Urinary bladder (tissue), 3 donors: ENCODE measurements at regions not wholly inside any gene's neighbourhood (a gene's known extent, or its start where the extent isn't known, plus 50 kb on each side); places are given as distances from the start of the nearest gene placed in this dataset.

Source experiments
- DNase-seq: peaks from one replicate; pipeline ENCODE4 v3.0.0-alpha.2; 2015; ENCODE audit errors: extremely low spot score
- H3K27ac ChIP-seq: one replicate; pipeline ENCODE4 v1.5.1; 2013; ENCODE audit warnings: low read depth, mild to moderate bottlenecking, moderate library complexity
- H3K36me3 ChIP-seq: one replicate; pipeline ENCODE4 v1.6.1; 2013; ENCODE audit warnings: mild to moderate bottlenecking, moderate library complexity; ENCODE audit not compliant: insufficient read depth
- H3K4me1 ChIP-seq: one replicate; pipeline ENCODE4 v1.6.1; 2013; ENCODE audit warnings: mild to moderate bottlenecking, moderate library complexity; ENCODE audit not compliant: insufficient read depth
- H3K4me3 ChIP-seq: one replicate; pipeline ENCODE4 v1.5.1; 2013; ENCODE audit warnings: low read depth, low read length
- WGBS: extraction: QIAGEN DNeasy Blood & Tissue Kit; methylation state at CpG from one replicate; pipeline ENCODE4 v1.1.7; 2013; 5-methylcytosine and 5-hydroxymethylcytosine counted together
- donor health status: healthy with polysubstance abuse.
- donor health status: healthy.

- Histone ChIP-seq H3K4me1 (no peaks in the 10 kb centered on the region), H3K27ac (no peak overlapping the region), H3K4me3 (no peak overlapping the region), H3K36me3 (no peaks in the 10 kb centered on the region)
- DNase-seq: no peak
- 32% methylated on average over 12 of the region's 12 CpGs for WGBS
These were observed 213.1 kb upstream of the BOD1L1 start for GRCh38 chr4:13840502-13841190.

DNA sequence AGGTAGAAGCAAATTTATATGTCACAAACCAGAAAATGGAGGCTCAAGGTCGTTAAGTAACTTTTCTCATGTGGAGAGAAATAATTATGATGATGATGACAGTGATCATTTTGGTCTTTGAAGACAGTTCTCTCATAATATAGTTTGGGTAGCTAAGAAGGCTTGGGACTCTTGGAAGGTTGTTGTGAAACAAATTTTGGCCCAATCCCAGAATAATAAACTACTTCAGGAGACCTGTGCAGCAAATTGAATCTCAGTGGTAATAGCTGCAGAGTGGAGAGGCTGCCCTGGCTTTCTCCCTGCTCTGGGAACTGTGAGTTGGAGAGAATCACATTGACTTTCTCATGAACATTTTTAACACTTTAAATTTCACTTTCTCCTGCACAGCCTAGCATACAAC, 217.2 kb upstream of the BOD1L1 start:
- H3K4me1 ChIP-seq: no peaks in the 10 kb centered on the region
- no peak for DNase-seq
- 42% methylated on average over 1 of the region's 1 CpG for WGBS
- H3K36me3 ChIP-seq: no peaks in the 10 kb centered on the region
- H3K4me3 ChIP-seq: no peak overlapping the region
- H3K27ac ChIP-seq: no peak overlapping the region

GRCh38 chr4:13849778-13850177, 222.3 kb upstream of the BOD1L1 start:
- Histone ChIP-seq H3K4me3 (no peak overlapping the region), H3K36me3 (no peaks in the 10 kb centered on the region), H3K27ac (no peak overlapping the region), H3K4me1 (no peaks in the 10 kb centered on the region)
- WGBS: 50% methylated on average over 2 of the region's 2 CpGs
- no peak for DNase-seq

GRCh38 chr4:13851085-13851940, 223.8 kb upstream of the BOD1L1 start:
- H3K27ac ChIP-seq: no peak overlapping the region
- no peaks in the 10 kb centered on the region for H3K36me3 ChIP-seq
- no peaks in the 10 kb centered on the region for H3K4me1 ChIP-seq
- WGBS: 88% methylated on average over 12 of the region's 12 CpGs
- no peak for DNase-seq
- no peak overlapping the region for H3K4me3 ChIP-seq

- WGBS: 98% methylated on average over 1 of the region's 1 CpG
- DNase-seq: no peak
- Histone ChIP-seq H3K27ac (no peak overlapping the region), H3K4me3 (no peak overlapping the region), H3K4me1 (no peaks in the 10 kb centered on the region), H3K36me3 (no peaks in the 10 kb centered on the region)
These were observed 224.9 kb upstream of the BOD1L1 start for GRCh38 chr4:13852411-13852810.

DNA sequence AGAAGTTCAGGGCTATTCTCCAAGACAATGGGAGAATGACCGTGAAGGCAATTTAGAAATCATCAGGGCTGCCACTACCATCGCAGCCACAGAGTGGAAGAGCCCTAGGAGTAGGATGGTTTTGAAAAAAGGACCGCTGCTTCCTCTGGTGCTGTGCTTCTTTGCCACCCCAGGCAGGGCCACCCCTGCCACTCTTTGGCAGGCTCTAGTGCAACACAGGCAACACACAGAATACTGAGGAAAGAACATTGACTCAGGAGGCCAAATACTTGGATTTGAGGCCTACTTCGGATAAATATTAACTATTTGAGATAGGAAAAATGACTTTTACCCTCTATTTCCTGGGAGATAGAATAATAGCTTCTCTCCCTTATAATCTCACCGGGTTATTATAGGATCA, 228.9 kb upstream of the BOD1L1 start:
- H3K4me1 ChIP-seq: no peaks in the 10 kb centered on the region
- 88% methylated on average over 5 of the region's 5 CpGs for WGBS
- no peak overlapping the region for H3K27ac ChIP-seq
- no peak for DNase-seq
- no peak overlapping the region for H3K4me3 ChIP-seq
- no peaks in the 10 kb centered on the region for H3K36me3 ChIP-seq

DNA sequence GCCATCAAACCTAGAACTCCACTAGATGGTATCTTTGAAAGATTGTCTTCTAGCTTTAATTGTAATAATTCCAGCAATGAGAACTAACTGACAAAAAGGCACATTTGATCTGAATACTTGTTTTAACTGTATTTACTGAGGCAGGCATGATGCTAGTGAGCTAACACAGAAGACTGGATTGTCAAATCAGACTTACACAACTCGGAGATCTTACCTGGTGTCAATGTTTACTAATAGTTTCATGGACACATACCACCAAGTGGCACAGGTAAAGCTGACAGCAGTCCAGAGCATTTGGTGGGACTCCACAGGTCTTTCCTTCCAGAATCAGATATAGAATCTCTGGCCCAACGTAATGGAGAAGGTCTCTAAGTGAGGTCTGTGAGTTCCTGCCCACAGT, 229.9 kb upstream of the BOD1L1 start:
- 69% methylated on average over 2 of the region's 2 CpGs for WGBS
- no peak overlapping the region for H3K27ac ChIP-seq
- no peak for DNase-seq
- H3K4me3 ChIP-seq: no peak overlapping the region
- no peaks in the 10 kb centered on the region for H3K36me3 ChIP-seq
- H3K4me1 ChIP-seq: no peaks in the 10 kb centered on the region

DNA sequence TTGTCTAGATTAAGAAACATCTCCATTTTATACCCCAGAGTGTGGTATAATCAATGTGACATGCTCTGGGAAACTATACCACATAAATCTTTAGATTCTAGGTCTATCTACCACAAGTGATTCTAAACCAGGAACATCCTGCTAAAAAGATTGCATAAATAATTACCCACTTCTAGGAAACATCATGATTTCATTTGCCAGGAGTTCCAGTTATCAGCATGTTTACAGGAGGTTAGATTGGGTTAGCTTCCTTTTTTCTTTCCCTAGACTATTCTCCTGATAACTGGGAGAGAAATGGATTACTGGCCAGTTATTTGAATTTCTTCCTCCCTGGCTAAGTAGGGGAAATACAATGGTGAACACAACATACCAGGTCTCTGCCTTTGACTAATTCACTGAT, 230.3 kb upstream of the BOD1L1 start:
- Histone ChIP-seq H3K4me1 (no peaks in the 10 kb centered on the region), H3K36me3 (no peaks in the 10 kb centered on the region), H3K27ac (no peak overlapping the region), H3K4me3 (no peak overlapping the region)
- no peak for DNase-seq

- DNase-seq: no peak
- Histone ChIP-seq H3K36me3 (no peaks in the 10 kb centered on the region), H3K4me3 (no peak overlapping the region), H3K27ac (no peak overlapping the region), H3K4me1 (no peaks in the 10 kb centered on the region)
- WGBS: 90% methylated on average over 3 of the region's 3 CpGs
These were observed 231.9 kb upstream of the BOD1L1 start for GRCh38 chr4:13859423-13859822.

DNA sequence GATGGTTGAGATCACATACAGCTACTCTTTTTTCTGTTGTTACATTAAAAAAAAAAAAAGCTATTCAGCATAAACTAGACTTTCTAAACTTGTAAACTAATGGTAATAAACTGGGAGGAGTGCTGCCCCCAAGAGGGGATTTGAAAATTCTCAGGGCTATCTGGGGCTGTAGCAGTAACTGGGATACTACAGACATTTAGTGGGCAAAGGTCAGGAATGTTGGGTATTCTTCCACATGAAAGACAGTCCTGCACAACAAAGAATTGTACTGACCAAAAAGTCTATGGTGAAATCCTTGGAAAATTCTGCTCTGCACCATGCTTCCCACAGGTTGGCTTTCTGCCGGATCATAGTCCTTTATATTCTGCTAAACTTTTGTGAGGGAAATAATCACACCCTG, 232.6 kb upstream of the BOD1L1 start:
- H3K36me3 ChIP-seq: no peaks in the 10 kb centered on the region
- no peak overlapping the region for H3K27ac ChIP-seq
- WGBS: 72% methylated on average over 1 of the region's 1 CpG
- no peaks in the 10 kb centered on the region for H3K4me1 ChIP-seq
- H3K4me3 ChIP-seq: no peak overlapping the region
- DNase-seq: no peak

DNA sequence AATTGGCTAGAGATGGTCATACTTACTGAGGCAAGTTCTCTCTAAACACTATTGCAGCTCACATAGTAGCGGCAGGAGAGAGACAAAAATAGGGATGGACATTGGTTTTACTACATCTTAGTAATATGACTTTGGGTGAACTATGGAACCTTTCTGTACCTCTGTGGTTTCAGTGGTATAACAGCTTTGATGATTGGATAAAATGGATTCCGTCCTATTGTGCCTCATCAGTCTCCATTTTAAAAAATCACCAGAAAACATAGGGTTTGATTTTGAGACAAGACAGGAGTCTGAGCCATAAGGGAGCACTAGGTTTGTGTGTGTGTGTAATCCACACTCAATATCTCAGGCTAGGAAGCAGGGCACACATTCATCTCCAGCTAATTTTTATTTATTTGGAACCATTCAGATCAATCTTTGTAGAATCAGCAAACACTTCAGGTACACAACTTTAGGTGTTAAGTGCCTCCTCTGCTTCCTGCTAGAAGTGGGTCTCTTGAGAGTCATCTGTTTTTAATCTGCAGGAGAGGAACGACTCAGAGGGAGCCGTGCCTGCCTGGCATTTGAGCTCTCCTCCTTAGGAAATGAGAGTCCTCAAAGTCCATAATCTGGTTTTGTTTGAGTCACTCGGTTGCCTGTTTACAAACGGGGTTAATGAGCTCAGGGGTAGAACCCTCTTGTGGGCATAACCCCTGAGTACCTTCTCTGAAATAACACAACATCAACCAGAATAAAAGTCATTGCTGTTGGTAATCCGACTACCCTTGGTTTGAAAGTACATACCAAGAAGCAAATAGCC, 238.5 kb upstream of the BOD1L1 start:
- Histone ChIP-seq H3K36me3 (no peaks in the 10 kb centered on the region), H3K4me3 (no peak overlapping the region), H3K4me1 (no peaks in the 10 kb centered on the region), H3K27ac (no peak overlapping the region)
- DNase-seq: no peak
- 40% methylated on average over 7 of the region's 7 CpGs for WGBS

DNA sequence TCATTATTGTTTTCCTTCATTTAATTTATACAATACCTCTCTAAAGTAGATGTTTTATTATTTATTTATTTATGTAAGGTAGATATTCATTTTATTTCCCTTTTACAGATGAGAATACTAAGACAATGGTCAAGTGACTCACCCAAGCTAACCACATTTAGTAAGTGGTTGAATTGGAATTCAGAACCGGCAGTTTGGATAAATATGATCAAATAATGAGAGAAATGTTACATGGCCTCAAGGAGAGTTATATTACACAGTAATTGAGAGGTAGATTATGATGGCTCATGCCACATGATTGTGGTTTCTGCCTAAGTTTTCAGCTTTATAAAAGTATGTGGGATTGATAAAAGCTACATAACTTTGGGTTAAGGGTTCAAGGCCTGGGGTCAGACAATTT, 239.4 kb upstream of the BOD1L1 start:
- H3K4me1 ChIP-seq: no peaks in the 10 kb centered on the region
- WGBS: 42% methylated on average over 1 of the region's 1 CpG
- no peak for DNase-seq
- no peak overlapping the region for H3K27ac ChIP-seq
- H3K4me3 ChIP-seq: no peak overlapping the region
- H3K36me3 ChIP-seq: no peaks in the 10 kb centered on the region

GRCh38 chr4:13872155-13872554, 244.6 kb upstream of the BOD1L1 start:
- Histone ChIP-seq H3K36me3 (no peaks in the 10 kb centered on the region), H3K27ac (no peak overlapping the region), H3K4me3 (no peak overlapping the region), H3K4me1 (no peaks in the 10 kb centered on the region)
- no peak for DNase-seq

DNA sequence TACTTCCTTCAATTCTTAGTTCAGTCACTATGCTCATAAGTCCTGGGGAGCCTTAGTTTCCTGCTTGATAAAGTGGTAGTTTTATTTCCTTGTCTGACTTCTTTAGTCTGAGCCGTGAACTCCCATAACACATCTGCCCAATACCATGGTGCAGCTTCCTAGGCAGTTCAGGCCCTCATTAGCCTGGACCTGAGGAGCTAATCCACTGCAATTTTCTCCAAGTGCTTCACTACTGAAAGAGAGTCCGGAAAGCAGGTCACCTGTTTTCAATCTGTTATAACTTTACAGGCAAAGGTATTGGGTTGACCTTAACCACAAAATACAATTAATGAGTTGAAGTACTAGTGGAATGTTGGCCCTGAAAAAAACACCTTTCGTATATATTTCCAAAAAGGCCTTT, 245.4 kb upstream of the BOD1L1 start:
- Histone ChIP-seq H3K4me1 (no peaks in the 10 kb centered on the region), H3K27ac (no peak overlapping the region), H3K36me3 (no peaks in the 10 kb centered on the region), H3K4me3 (no peak overlapping the region)
- WGBS: 36% methylated on average over 3 of the region's 3 CpGs
- DNase-seq: no peak
